ENCODE measurements at regions not wholly inside any gene's neighbourhood (a gene's known extent, or its start where the extent isn't known, plus 50 kb on each side); places are given as distances from the start of the nearest gene placed in this dataset.

- no peak for DNase-seq (ENCODE audit: low spot score)
Measured at GRCh38 chr16:79497606-79498350, 102.8 kb downstream of the MAF start.

- no peak for DNase-seq (ENCODE audit: low spot score)
Measured at GRCh38 chr16:79493911-79494310, 106.6 kb downstream of the MAF start.

GRCh38 chr16:79492036-79492435 lies 108.5 kb downstream of the MAF start:
- no peak for DNase-seq (ENCODE audit: low spot score)

- DNase-seq (ENCODE audit: low spot score) = no peak
Measured at GRCh38 chr16:79485020-79485419, 115.5 kb downstream of the MAF start.

GRCh38 chr16:79484237-79484636 lies 116.3 kb downstream of the MAF start:
- DNase-seq (ENCODE audit: low spot score) = no peak

GRCh38 chr16:79483336-79483735 lies 117.2 kb downstream of the MAF start:
- DNase-seq (ENCODE audit: low spot score) = no peak

GRCh38 chr16:79482011-79482410 lies 118.5 kb downstream of the MAF start:
- DNase-seq (ENCODE audit: low spot score) = no peak

GRCh38 chr16:79480929-79481328 lies 119.6 kb downstream of the MAF start:
- no peak for DNase-seq (ENCODE audit: low spot score)

GRCh38 chr16:79480056-79480455 lies 120.5 kb downstream of the MAF start:
- DNase-seq (ENCODE audit: low spot score) = no peak

GRCh38 chr16:79476580-79476979 lies 124.0 kb downstream of the MAF start:
- no peak for DNase-seq (ENCODE audit: low spot score)

- no peak for DNase-seq (ENCODE audit: low spot score)
Measured at GRCh38 chr16:79475841-79476240, 124.7 kb downstream of the MAF start.

GRCh38 chr16:79473456-79473855 lies 127.1 kb downstream of the MAF start:
- DNase-seq (ENCODE audit: low spot score) = no peak

- no peak for DNase-seq (ENCODE audit: low spot score)
Measured at GRCh38 chr16:79472426-79472825, 128.1 kb downstream of the MAF start.

GRCh38 chr16:79469999-79470398 lies 130.5 kb downstream of the MAF start:
- DNase-seq (ENCODE audit: low spot score) = no peak

- DNase-seq (ENCODE audit: low spot score) = no peak
Measured at GRCh38 chr16:79468631-79469030, 131.9 kb downstream of the MAF start.

- no peak for DNase-seq (ENCODE audit: low spot score)
Measured at GRCh38 chr16:79468121-79468552, 132.4 kb downstream of the MAF start.

GRCh38 chr16:79466111-79466510 lies 134.4 kb downstream of the MAF start:
- no peak for DNase-seq (ENCODE audit: low spot score)

- no peak for DNase-seq (ENCODE audit: low spot score)
Measured at GRCh38 chr16:79463841-79464240, 136.7 kb downstream of the MAF start.

GRCh38 chr16:79456036-79456435 lies 144.5 kb downstream of the MAF start:
- DNase-seq (ENCODE audit: low spot score) = no peak

- DNase-seq (ENCODE audit: low spot score) = no peak
Measured at GRCh38 chr16:79452671-79453070, 147.9 kb downstream of the MAF start.

GRCh38 chr16:79451196-79451816 lies 149.2 kb downstream of the MAF start:
- DNase-seq (ENCODE audit: low spot score) = no peak

- no peak for DNase-seq (ENCODE audit: low spot score)
Measured at GRCh38 chr16:79449900-79450299, 150.6 kb downstream of the MAF start.

GRCh38 chr16:79449067-79449769 lies 151.3 kb downstream of the MAF start:
- no peak for DNase-seq (ENCODE audit: low spot score)
